Heart right ventricle (tissue), 16 donors: ENCODE measurements at regions not wholly inside any gene's neighbourhood (a gene's known extent, or its start where the extent isn't known, plus 50 kb on each side); places are given as distances from the start of the nearest gene placed in this dataset.

Experiments used
- ATAC-seq, 8 donors: fragments of 200-7000 bp; cut with Tn5 transposase; one replicate each; pipeline ENCODE4 v1.9.1; 2020; ENCODE audit warnings: mild to moderate bottlenecking in 8 of 8, moderate library complexity in 8 of 8, moderate number of reproducible peaks in 1 of 8
- DNase-seq, 2 donors: peaks; one replicate each; pipeline ENCODE4 v3.0.0-alpha.2; 2020
- H3K27ac ChIP-seq, 10 donors: fragments of 200-600 bp; sonication (generic) in 2 of 10; one replicate each; pipeline versions ENCODE4 v1.5.0 to v1.8.0; 2020 to 2022; ENCODE audit warnings: mild to moderate bottlenecking in 3 of 10
- H3K27me3 ChIP-seq, 7 donors: fragments of 200-600 bp; one replicate each; pipeline ENCODE4 v1.8.0; 2021 to 2022; ENCODE audit warnings: mild to moderate bottlenecking in 2 of 7
- H3K36me3 ChIP-seq, 9 donors: fragments of 200-600 bp; sonication (generic) in 1 of 9; one replicate each; pipeline versions ENCODE4 v1.5.0 to v1.8.0; 2020 to 2022; ENCODE audit warnings: mild to moderate bottlenecking in 2 of 9
- H3K4me1 ChIP-seq, 9 donors: fragments of 200-600 bp; sonication (generic) in 1 of 9; one replicate each; pipeline versions ENCODE4 v1.5.0 to v1.8.0; 2020 to 2022; ENCODE audit warnings: mild to moderate bottlenecking in 4 of 9
- H3K4me3 ChIP-seq, 10 donors: fragments of 200-600 bp; sonication (generic) in 2 of 10; one replicate each; pipeline versions ENCODE4 v1.5.0 to v1.8.0; 2020 to 2022; ENCODE audit warnings: mild to moderate bottlenecking in 7 of 10, moderate library complexity in 2 of 10
- H3K9me3 ChIP-seq, 11 donors: fragments of 200-600 bp in 10 of 11; sonication (generic) in 2 of 11; one replicate each; pipeline versions ENCODE4 v1.5.0 to v1.8.0; 2013 to 2022; ENCODE audit warnings: mild to moderate bottlenecking in 2 of 11, control low read depth in 1 of 11, moderate library complexity in 1 of 11
- CTCF ChIP-seq, 9 donors: fragments of 200-600 bp; sonication (generic) in 2 of 9; IDR thresholded peaks; one replicate each; pipeline versions ENCODE4 v1.5.0 to v1.8.0; 2021 to 2022; ENCODE audit warnings: antibody characterized with exemption in 9 of 9, mild to moderate bottlenecking in 5 of 9, moderate library complexity in 1 of 9
- WGBS, 2 donors: extraction: QIAGEN DNeasy Blood & Tissue Kit; methylation state at CpG; one replicate each; pipeline ENCODE4 v1.1.7; 2013; ENCODE audit warnings: inconsistent platforms in 1 of 2; 5-methylcytosine and 5-hydroxymethylcytosine counted together
- intact Hi-C, 10 donors: fragments of 100-400 bp; cut with DNase I; formaldehyde crosslinking; loops; one replicate each; pipeline versions ENCODE4 v1.11.1 to v1.14.2; 2022
- donor health status: Arrhythmogenic right ventricular cardiomyopathy.
- donor health status: ischemic (EF 13 %, LVEDD 7.1; RV severe dilation, severe dysfunction).
- donor health status: healthy with polysubstance abuse.
- donor health status: DM: no; HTN: yes; CAD: no.
- donor health status: DM: no; HTN: no; CAD: no.
- donor health status: ischemic (EF 25% LVEDD 6.9; RV normal size, moderate dysfunction).
- donor health status: ischemic (EF 25% LVEDD 5.7; RV mildly dilated, moderate dysfunction).
- donor health status: healthy.
- donor health status: DM: yes; HTN: yes; CAD: no.
- donor health status: Ischemic cardiomyopathy.
- donor health status: ischemic (EF 35%, LVEDD 5.7; RV mildly dilated, moderate dysfunction).
- donor health status: nonischemic (EF 11% LVEDD 7.7; RV severe dilation, severe dysfunction).
- donor health status: DM: yes; HTN: yes; CAD: no.
- donor health status: PGD.
- donor health status: ischemic (EF 29% LVEDD 5.4; RV normal size, mild dysfunction).
- donor health status: nonischemic (EF 23%, LVEDD 6.1; RV moderate dilation, normal function).

DNA sequence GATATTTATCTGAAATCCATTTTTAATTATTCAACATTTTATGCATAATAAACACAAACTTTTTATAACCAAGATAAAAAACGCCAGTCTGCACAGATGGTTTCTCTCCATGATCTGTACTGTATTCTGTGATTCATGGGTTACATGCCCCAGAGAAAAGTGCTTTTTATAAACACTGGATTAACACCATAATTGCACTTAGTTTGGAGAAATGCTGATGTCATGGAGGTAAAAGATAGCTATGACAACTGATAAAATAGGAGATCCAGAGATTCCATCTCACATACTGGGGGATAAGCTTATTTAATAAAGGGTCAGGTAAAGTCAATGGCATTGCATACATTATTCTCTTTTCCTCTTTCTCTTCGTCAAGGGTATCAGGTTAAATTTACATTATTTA lies 1460.4 kb upstream of the ALCAM start:
- WGBS, 2 donors, result 48 to 53% methylated on average over 2 of the region's 2 CpGs
- Histone ChIP-seq H3K9me3 (no peaks in the 10 kb centered on the region), H3K4me1 (no peaks in the 10 kb centered on the region), H3K36me3 (no peaks in the 10 kb centered on the region), H3K27ac (no peak overlapping the region), H3K4me3 (no peak overlapping the region), H3K27me3 (no peaks in the 10 kb centered on the region)
- no peak for ATAC-seq
- intact Hi-C loops, result no loop called here
- TF ChIP-seq CTCF (IDR thresholded peaks at IDR 0.05), result no peak
- DNase-seq, result no peak

GRCh38 chr3:103906808-103907207 lies 1459.9 kb upstream of the ALCAM start:
- WGBS, 2 donors, result 80 to 83% methylated on average over 2 of the region's 2 CpGs
- no peak overlapping the region for H3K4me3 ChIP-seq
- no peaks in the 10 kb centered on the region for H3K4me1 ChIP-seq
- intact Hi-C loops, result no loop called here
- no peak for TF ChIP-seq CTCF (IDR thresholded peaks at IDR 0.05)
- ATAC-seq (no peak), DNase-seq (no peak)
- no peaks in the 10 kb centered on the region for H3K9me3 ChIP-seq
- no peak overlapping the region for H3K27ac ChIP-seq
- H3K27me3 ChIP-seq, result no peaks in the 10 kb centered on the region
- H3K36me3 ChIP-seq, result no peaks in the 10 kb centered on the region

DNA sequence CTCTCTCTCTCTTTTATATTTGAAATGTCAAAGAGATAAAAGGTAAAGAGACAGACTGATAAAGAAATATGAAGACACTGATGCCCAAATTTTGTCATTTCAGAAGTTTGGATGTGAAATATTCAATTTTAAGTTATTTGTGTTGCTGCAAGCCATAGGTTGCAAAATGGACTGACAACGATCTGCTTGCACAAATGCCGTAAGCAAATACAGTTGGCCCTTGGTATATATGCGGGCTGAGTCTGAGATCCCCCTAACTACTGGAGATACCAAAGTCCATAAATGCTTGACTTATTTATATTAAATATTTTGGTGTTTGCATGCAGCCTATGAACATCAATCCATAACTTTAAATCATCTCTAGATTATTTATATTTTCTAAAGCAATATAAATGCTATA lies 1459.1 kb upstream of the ALCAM start:
- intact Hi-C loops, result no loop called here
- 88 to 92% methylated on average over 3 of the region's 3 CpGs for WGBS, 2 donors
- Histone ChIP-seq H3K9me3 (no peaks in the 10 kb centered on the region), H3K27me3 (no peaks in the 10 kb centered on the region), H3K27ac (no peak overlapping the region), H3K4me1 (no peaks in the 10 kb centered on the region), H3K36me3 (no peaks in the 10 kb centered on the region), H3K4me3 (no peak overlapping the region)
- DNase-seq (no peak), ATAC-seq (no peak)
- no peak for TF ChIP-seq CTCF (IDR thresholded peaks at IDR 0.05)

- no peaks in the 10 kb centered on the region for H3K4me1 ChIP-seq
- no peaks in the 10 kb centered on the region for H3K9me3 ChIP-seq
- DNase-seq (no peak), ATAC-seq (no peak)
- 91 to 92% methylated on average over 1 of the region's 1 CpG for WGBS, 2 donors
- no peak overlapping the region for H3K4me3 ChIP-seq
- intact Hi-C loops, result no loop called here
- H3K27me3 ChIP-seq, result no peaks in the 10 kb centered on the region
- no peak overlapping the region for H3K27ac ChIP-seq
- no peak for TF ChIP-seq CTCF (IDR thresholded peaks at IDR 0.05)
- H3K36me3 ChIP-seq, result no peaks in the 10 kb centered on the region
Measured at GRCh38 chr3:103909395-103909794, 1457.3 kb upstream of the ALCAM start.

- H3K27me3 ChIP-seq, result no peaks in the 10 kb centered on the region
- H3K27ac ChIP-seq, result no peak overlapping the region
- ATAC-seq (no peak), DNase-seq (no peak)
- H3K9me3 ChIP-seq, result peaks cover 0 to 4% (median 0%) of the 10 kb centered on the region in 11 donors
- intact Hi-C loops, result no loop called here
- no peaks in the 10 kb centered on the region for H3K36me3 ChIP-seq
- H3K4me3 ChIP-seq, result no peak overlapping the region
- TF ChIP-seq CTCF (IDR thresholded peaks at IDR 0.05), result no peak
- H3K4me1 ChIP-seq, result no peaks in the 10 kb centered on the region
Measured at GRCh38 chr3:103918336-103918735, 1448.4 kb upstream of the ALCAM start.
